ENCODE measurements at regions not wholly inside any gene's neighbourhood (a gene's known extent, or its start where the extent isn't known, plus 50 kb on each side); places are given as distances from the start of the nearest gene placed in this dataset.
"Not testable (repeated sequence)": the region's sequence is repeated elsewhere in the genome, so short reads cannot be mapped to it uniquely, and the experiment has no call there.

DNA sequence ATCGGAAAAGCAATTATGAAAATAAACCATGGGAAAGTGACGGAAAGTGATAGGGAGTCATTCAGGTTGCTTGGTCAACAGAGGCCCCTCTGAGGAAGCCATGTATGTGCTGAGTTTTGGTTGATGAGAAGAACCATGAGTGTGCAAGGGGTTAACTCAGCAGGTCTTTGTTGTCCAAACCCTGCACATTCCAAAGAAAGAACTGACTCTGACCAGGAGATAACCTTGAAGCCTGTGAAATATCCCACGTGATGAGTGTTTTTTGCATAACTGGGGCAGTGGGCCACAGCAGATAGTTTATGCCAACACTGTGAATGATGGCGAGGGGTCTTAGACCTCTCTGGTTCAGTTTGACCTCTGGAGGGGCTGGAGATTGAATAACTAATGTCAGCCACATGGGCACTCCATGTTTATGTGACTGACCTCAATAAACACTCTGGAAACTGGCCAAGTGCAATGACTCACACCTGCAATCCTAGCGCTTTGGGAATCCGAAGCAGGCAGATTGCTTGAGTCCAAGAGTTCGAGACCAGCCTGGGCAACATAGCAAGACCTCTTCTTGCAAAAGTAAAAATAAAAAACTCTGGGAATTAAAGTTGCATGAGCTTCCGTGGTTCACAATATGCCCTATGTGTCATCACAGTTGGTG lies 154.0 kb upstream of the FOXK1 start:
- Histone ChIP-seq H4K20me1 (ENCODE audit: insufficient read depth, low read length, poor library complexity, severe bottlenecking) (no peaks in the 10 kb centered on the region), H3K4me1 (ENCODE audit: insufficient read depth, low read length, poor library complexity, severe bottlenecking) (no peaks in the 10 kb centered on the region), H3K4me3 (ENCODE audit: low read length, poor library complexity, severe bottlenecking) (no peak overlapping the region), H3K9ac (ENCODE audit: low read depth, low read length, poor library complexity, severe bottlenecking) (no peak overlapping the region), H3K79me2 (ENCODE audit: insufficient read depth, low read length) (no peaks in the 10 kb centered on the region), H2AFZ (ENCODE audit: low read length) (no peak overlapping the region), H3K9me2 (replicated peaks; ENCODE audit: low read depth, low read length) (no peaks in the 10 kb centered on the region; the same call in 1 of the 2 replicates), H3K9me3 (ENCODE audit: insufficient read depth, low read depth, low read length) (no peaks in the 10 kb centered on the region), H3F3A (ENCODE audit: low read depth) (no peaks in the 10 kb centered on the region), H3K4me2 (ENCODE audit: low read depth, low read length, poor library complexity, severe bottlenecking) (no peak overlapping the region), H3K27me3 (ENCODE audit: insufficient read depth, low read length, poor library complexity, severe bottlenecking) (no peaks in the 10 kb centered on the region), H3K36me3 (ENCODE audit: insufficient read depth, low read length) (no peaks in the 10 kb centered on the region)
- no peak for TF ChIP-seq EZH2phosphoT487 (IDR thresholded peaks at IDR 0.05; ENCODE audit: borderline replicate concordance)
- TF ChIP-seq, protein P1, sequence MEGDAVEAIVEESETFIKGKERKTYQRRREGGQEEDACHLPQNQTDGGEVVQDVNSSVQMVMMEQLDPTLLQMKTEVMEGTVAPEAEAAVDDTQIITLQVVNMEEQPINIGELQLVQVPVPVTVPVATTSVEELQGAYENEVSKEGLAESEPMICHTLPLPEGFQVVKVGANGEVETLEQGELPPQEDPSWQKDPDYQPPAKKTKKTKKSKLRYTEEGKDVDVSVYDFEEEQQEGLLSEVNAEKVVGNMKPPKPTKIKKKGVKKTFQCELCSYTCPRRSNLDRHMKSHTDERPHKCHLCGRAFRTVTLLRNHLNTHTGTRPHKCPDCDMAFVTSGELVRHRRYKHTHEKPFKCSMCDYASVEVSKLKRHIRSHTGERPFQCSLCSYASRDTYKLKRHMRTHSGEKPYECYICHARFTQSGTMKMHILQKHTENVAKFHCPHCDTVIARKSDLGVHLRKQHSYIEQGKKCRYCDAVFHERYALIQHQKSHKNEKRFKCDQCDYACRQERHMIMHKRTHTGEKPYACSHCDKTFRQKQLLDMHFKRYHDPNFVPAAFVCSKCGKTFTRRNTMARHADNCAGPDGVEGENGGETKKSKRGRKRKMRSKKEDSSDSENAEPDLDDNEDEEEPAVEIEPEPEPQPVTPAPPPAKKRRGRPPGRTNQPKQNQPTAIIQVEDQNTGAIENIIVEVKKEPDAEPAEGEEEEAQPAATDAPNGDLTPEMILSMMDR (conservative IDR thresholded peaks at IDR 0.05; ENCODE audit: low read length): no peak

GRCh38 chr7:4531236-4531635 lies 150.9 kb upstream of the FOXK1 start:
- Histone ChIP-seq H3K4me3 (ENCODE audit: low read length, poor library complexity, severe bottlenecking) (no peak overlapping the region), H3K4me2 (ENCODE audit: low read depth, low read length, poor library complexity, severe bottlenecking) (no peak overlapping the region)
- TF ChIP-seq, protein P1 (conservative IDR thresholded peaks at IDR 0.05; ENCODE audit: low read length): no peak
- TF ChIP-seq EZH2phosphoT487 (IDR thresholded peaks at IDR 0.05; ENCODE audit: borderline replicate concordance): no peak

DNA sequence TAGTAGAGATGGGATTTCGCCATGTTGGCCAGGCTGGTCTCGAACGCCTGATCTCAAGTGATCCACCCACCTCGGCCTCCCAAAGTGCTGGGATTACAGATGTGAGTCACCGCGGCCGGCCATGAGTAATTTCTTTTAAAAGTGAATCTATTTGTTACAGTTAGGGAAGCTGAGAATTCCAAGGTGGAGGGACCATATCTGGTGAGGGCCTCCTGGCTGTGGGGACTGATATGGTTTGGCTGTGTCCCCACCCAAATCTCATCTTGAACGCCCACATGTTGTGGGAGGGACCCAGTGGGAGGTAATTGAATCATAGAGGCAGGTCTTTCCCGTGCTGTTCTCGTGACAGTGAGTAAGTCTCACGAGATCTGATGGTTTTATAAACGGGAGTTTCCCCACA lies 148.8 kb upstream of the FOXK1 start:
- not testable (repeated sequence) for H3F3A ChIP-seq (ENCODE audit: low read depth); H3K9ac ChIP-seq (ENCODE audit: low read depth, low read length, poor library complexity, severe bottlenecking); H3K4me3 ChIP-seq (ENCODE audit: low read length, poor library complexity, severe bottlenecking); H4K20me1 ChIP-seq (ENCODE audit: insufficient read depth, low read length, poor library complexity, severe bottlenecking); H3K36me3 ChIP-seq (ENCODE audit: insufficient read depth, low read length); H3K79me2 ChIP-seq (ENCODE audit: insufficient read depth, low read length); H3K9me2 ChIP-seq (replicated peaks; ENCODE audit: low read depth, low read length); H3K27me3 ChIP-seq (ENCODE audit: insufficient read depth, low read length, poor library complexity, severe bottlenecking); H3K4me2 ChIP-seq (ENCODE audit: low read depth, low read length, poor library complexity, severe bottlenecking); H3K4me1 ChIP-seq (ENCODE audit: insufficient read depth, low read length, poor library complexity, severe bottlenecking); H2AFZ ChIP-seq (ENCODE audit: low read length); H3K9me3 ChIP-seq (ENCODE audit: insufficient read depth, low read depth, low read length)

More at GRCh38 chr7:4531236-4531635, 150.9 kb upstream of the FOXK1 start:
- H3K9ac ChIP-seq (ENCODE audit: low read depth, low read length, poor library complexity, severe bottlenecking): no peak overlapping the region
- no peaks in the 10 kb centered on the region for H4K20me1 ChIP-seq (ENCODE audit: insufficient read depth, low read length, poor library complexity, severe bottlenecking)
- no peaks in the 10 kb centered on the region; the same call in 1 of the 2 replicates for H3K9me2 ChIP-seq (replicated peaks; ENCODE audit: low read depth, low read length)
- no peaks in the 10 kb centered on the region for H3K27me3 ChIP-seq (ENCODE audit: insufficient read depth, low read length, poor library complexity, severe bottlenecking)
- no peaks in the 10 kb centered on the region for H3K4me1 ChIP-seq (ENCODE audit: insufficient read depth, low read length, poor library complexity, severe bottlenecking)
- H2AFZ ChIP-seq (ENCODE audit: low read length): no peak overlapping the region
- no peaks in the 10 kb centered on the region for H3K36me3 ChIP-seq (ENCODE audit: insufficient read depth, low read length)
- 0 out of 2 replicates have a peak, but pooled peaks cover 3% of the 10 kb centered on the region for H3K9me3 ChIP-seq (ENCODE audit: insufficient read depth, low read depth, low read length)
- H3K79me2 ChIP-seq (ENCODE audit: insufficient read depth, low read length): no peaks in the 10 kb centered on the region
- no peaks in the 10 kb centered on the region for H3F3A ChIP-seq (ENCODE audit: low read depth)

GRCh38 chr7:4549681-4550080 lies 132.4 kb upstream of the FOXK1 start:
- no peaks in the 10 kb centered on the region for H3K4me1 ChIP-seq (ENCODE audit: insufficient read depth, low read length, poor library complexity, severe bottlenecking)
- H3K9me3 ChIP-seq (ENCODE audit: insufficient read depth, low read depth, low read length): peaks cover 14% of the 10 kb centered on the region; the same call in 1 of the 2 replicates
- H3K9ac ChIP-seq (ENCODE audit: low read depth, low read length, poor library complexity, severe bottlenecking): no peak overlapping the region
- no peak overlapping the region for H3K4me3 ChIP-seq (ENCODE audit: low read length, poor library complexity, severe bottlenecking)
- no peaks in the 10 kb centered on the region for H3F3A ChIP-seq (ENCODE audit: low read depth)
- TF ChIP-seq, protein P1 (conservative IDR thresholded peaks at IDR 0.05; ENCODE audit: low read length): no peak
- no peak for TF ChIP-seq EZH2phosphoT487 (IDR thresholded peaks at IDR 0.05; ENCODE audit: borderline replicate concordance)
- H2AFZ ChIP-seq (ENCODE audit: low read length): no peak overlapping the region
- no peak overlapping the region for H3K4me2 ChIP-seq (ENCODE audit: low read depth, low read length, poor library complexity, severe bottlenecking)
- no peaks in the 10 kb centered on the region for H3K27me3 ChIP-seq (ENCODE audit: insufficient read depth, low read length, poor library complexity, severe bottlenecking)
- H3K9me2 ChIP-seq (replicated peaks; ENCODE audit: low read depth, low read length): no peaks in the 10 kb centered on the region
- no peaks in the 10 kb centered on the region for H3K36me3 ChIP-seq (ENCODE audit: insufficient read depth, low read length)
- H3K79me2 ChIP-seq (ENCODE audit: insufficient read depth, low read length): no peaks in the 10 kb centered on the region
- H4K20me1 ChIP-seq (ENCODE audit: insufficient read depth, low read length, poor library complexity, severe bottlenecking): no peaks in the 10 kb centered on the region

Measured in Loucy (cell line).